HepG2 (cell line): ENCODE measurements at regions not wholly inside any gene's neighbourhood (a gene's known extent, or its start where the extent isn't known, plus 50 kb on each side); places are given as distances from the start of the nearest gene placed in this dataset.

Experiments
- ATAC-seq: fragments of 200-7000 bp; cut with Tn5 transposase; 3 replicates; pipeline ENCODE4 v1.9.1; 2020; ENCODE audit warnings: mild to moderate bottlenecking, moderate library complexity
- BruUV-seq: library from RNA; stranded (reverse); fragments of 400-500 nt; replicated peaks from 2 replicates; lab custom pipeline; 2021; lab: Mats Ljungman, UMichigan
- CTCF ChIA-PET: fragments of 300-600 bp; formaldehyde crosslinking; extraction: SDS; loops from one replicate; lab custom pipeline; 2021; ENCODE audit warnings: low total read pairs, inconsistent platforms, low intra/inter-chr PET ratio; lab: Yijun Ruan, JAX
- POLR2A ChIA-PET: fragments of 350-600 bp; sonication (Branson Sonifier 250); formaldehyde crosslinking; loops from one replicate; lab custom pipeline; 2020; ENCODE audit warnings: antibody characterized with exemption, inconsistent platforms; lab: Yijun Ruan, JAX
- DNase-seq: peaks from one replicate; pipeline ENCODE4 v3.0.0-alpha.2; 2015; ENCODE audit warnings: low spot score
- FAIRE-seq: peaks from 3 replicates; lab custom pipeline; 2011; peaks lifted over from hg19 to GRCh38; lab: Jason Lieb, UNC
- H2AFZ ChIP-seq: one replicate; pipeline ENCODE4 v1.6.1; 2011; ENCODE audit warnings: low read length, inconsistent platforms
- H3K27ac ChIP-seq: fragments of 300-600 bp; 3 replicates; pipeline ENCODE4 v1.8.0; 2011; ENCODE audit warnings: mixed run types, mild to moderate bottlenecking, mixed read lengths, low read length, inconsistent platforms; ENCODE audit not compliant: insufficient read depth; ENCODE audit errors: extremely low read length
- H3K27me3 ChIP-seq, 2 experiments: fragments of 200-600 bp in 1 of 2; 2 replicates in 1 of 2; 3 replicates in 1 of 2; pipeline versions ENCODE4 v1.6.0 to v1.8.0; 2011; ENCODE audit warnings: low read length in 2 of 2, mild to moderate bottlenecking in 2 of 2, moderate library complexity in 2 of 2, inconsistent platforms in 1 of 2; ENCODE audit not compliant: insufficient read depth in 2 of 2, control insufficient read depth in 1 of 2
- H3K36me3 ChIP-seq, 2 experiments: fragments of 200-600 bp in 1 of 2; replicated peaks in 1 of 2; 2 replicates in 1 of 2; 3 replicates in 1 of 2; pipeline versions ENCODE4 v1.5.1 to v1.8.0; 2011; ENCODE audit warnings: low read length in 2 of 2, inconsistent platforms in 1 of 2; ENCODE audit not compliant: insufficient read depth in 2 of 2, control insufficient read depth in 1 of 2
- H3K4me1 ChIP-seq: 2 replicates; pipeline ENCODE4 v1.5.1; 2012; ENCODE audit warnings: low read length, inconsistent platforms; ENCODE audit not compliant: insufficient read depth
- H3K4me2 ChIP-seq: 2 replicates; pipeline ENCODE4 v1.6.0; 2011; ENCODE audit warnings: low read depth, low read length, inconsistent platforms
- H3K4me3 ChIP-seq, 3 experiments: fragments of 200-600 bp in 1 of 3; sonication (generic), shearing (Covaris generic) in 1 of 3; replicated peaks in 1 of 3; 2 replicates each; pipeline ENCODE4 v1.5.1; 2011 to 2016; ENCODE audit warnings: low read length in 3 of 3, inconsistent platforms in 2 of 3, low read depth in 2 of 3, mild to moderate bottlenecking in 2 of 3, control low read depth in 1 of 3, mixed read lengths in 1 of 3; ENCODE audit not compliant: insufficient read depth in 1 of 3
- H3K79me2 ChIP-seq: one replicate; pipeline ENCODE4 v1.6.1; 2011; ENCODE audit warnings: low read length, inconsistent platforms; ENCODE audit not compliant: insufficient read depth
- H3K9ac ChIP-seq: 2 replicates; pipeline ENCODE4 v1.6.0; 2011; ENCODE audit warnings: mild to moderate bottlenecking, low read depth, low read length, inconsistent platforms; ENCODE audit not compliant: insufficient read depth
- H3K9me3 ChIP-seq: 2 replicates; pipeline ENCODE4 v1.5.1; 2012; ENCODE audit warnings: mild to moderate bottlenecking, low read length
- H4K20me1 ChIP-seq: 2 replicates; pipeline ENCODE4 v1.6.0; 2011; ENCODE audit warnings: inconsistent platforms, mild to moderate bottlenecking, low read length, moderate library complexity; ENCODE audit not compliant: insufficient read depth
- CBX1 ChIP-seq: IDR thresholded peaks from one replicate; pipeline ENCODE4 v1.6.1; 2016; ENCODE audit warnings: antibody characterized with exemption, low read depth
- DNMT3B ChIP-seq: conservative IDR thresholded peaks from 2 replicates; pipeline ENCODE4 v1.6.1; 2016; ENCODE audit warnings: missing biosample characterization, control low read depth
- EP300 ChIP-seq, 3 experiments: sonication (generic) in 1 of 3; formaldehyde crosslinking in 1 of 3; IDR thresholded peaks; 2 replicates each; pipeline versions ENCODE4 v1.5.1 to v1.6.1; 2011 to 2020; ENCODE audit warnings: low read depth in 2 of 3, low read length in 2 of 3, borderline replicate concordance in 1 of 3, improper control_type of control experiment in 1 of 3, mild to moderate bottlenecking in 1 of 3, missing genetic modification reagents in 1 of 3, moderate library complexity in 1 of 3
- GZF1 ChIP-seq: sonication (generic); formaldehyde crosslinking; IDR thresholded peaks from 2 replicates; pipeline ENCODE4 v1.5.1; 2020; ENCODE audit warnings: mild to moderate bottlenecking, missing genetic modification reagents
- IRX3 ChIP-seq: sonication (generic); formaldehyde crosslinking; IDR thresholded peaks from 2 replicates; pipeline ENCODE4 v1.8.1; 2023; ENCODE audit warnings: mild to moderate bottlenecking, low read depth, missing genetic modification reagents, borderline replicate concordance
- KDM1A ChIP-seq: IDR thresholded peaks from 2 replicates; pipeline ENCODE4 v1.6.1; 2016; ENCODE audit warnings: missing compliant biosample characterization
- KLF11 ChIP-seq: IDR thresholded peaks from 2 replicates; pipeline ENCODE4 v1.6.1; 2016; ENCODE audit warnings: missing compliant biosample characterization
- MED13 ChIP-seq: sonication (generic); formaldehyde crosslinking; IDR thresholded peaks from 2 replicates; pipeline ENCODE4 v1.5.0; 2020; ENCODE audit warnings: missing genetic modification reagents
- POLR2G ChIP-seq: fragments of 200-400 bp; formaldehyde crosslinking; IDR thresholded peaks from 2 replicates; pipeline ENCODE4 v1.6.1; 2018; ENCODE audit warnings: mild to moderate bottlenecking, low read depth, low read length, moderate library complexity
- SMAD9 ChIP-seq: sonication (generic); formaldehyde crosslinking; IDR thresholded peaks from 2 replicates; pipeline ENCODE4 v1.5.1; 2020; ENCODE audit warnings: mild to moderate bottlenecking, missing genetic modification reagents
- SP4 ChIP-seq: sonication (generic); formaldehyde crosslinking; IDR thresholded peaks from 2 replicates; pipeline ENCODE4 v1.8.1; 2023; ENCODE audit warnings: mild to moderate bottlenecking, missing genetic modification reagents
- THYN1 ChIP-seq: sonication (generic); formaldehyde crosslinking; IDR thresholded peaks from 2 replicates; pipeline ENCODE4 v1.8.1; 2023; ENCODE audit warnings: low read depth, mild to moderate bottlenecking, moderate library complexity, missing genetic modification reagents, borderline replicate concordance
- XRCC5 ChIP-seq: fragments of 200-400 bp; formaldehyde crosslinking; optimal IDR thresholded peaks from 2 replicates; pipeline ENCODE3; 2017; ENCODE audit warnings: mild to moderate bottlenecking, low read length
- ZKSCAN8 ChIP-seq: IDR thresholded peaks from 2 replicates; pipeline ENCODE4 v1.6.1; 2016; ENCODE audit warnings: borderline replicate concordance, missing genetic modification reagents, missing compliant biosample characterization
- ZNF275 ChIP-seq: sonication (generic); formaldehyde crosslinking; IDR thresholded peaks from 2 replicates; pipeline ENCODE4 v1.8.0; 2022; ENCODE audit warnings: missing genetic modification reagents, mild to moderate bottlenecking, inconsistent platforms, borderline replicate concordance
- ZNF382 ChIP-seq: sonication (generic); formaldehyde crosslinking; IDR thresholded peaks from 2 replicates; pipeline ENCODE4 v1.5.0; 2020; ENCODE audit warnings: missing genetic modification reagents, mild to moderate bottlenecking, borderline replicate concordance
- ZNF816 ChIP-seq: sonication (generic); formaldehyde crosslinking; IDR thresholded peaks from 2 replicates; pipeline ENCODE4 v1.8.0; 2022; ENCODE audit warnings: missing genetic modification reagents, mild to moderate bottlenecking, borderline replicate concordance
- ZSCAN12 ChIP-seq: sonication (generic); formaldehyde crosslinking; IDR thresholded peaks from 2 replicates; pipeline ENCODE4 v1.9.0; 2021; ENCODE audit warnings: mild to moderate bottlenecking, missing genetic modification reagents
- WGBS: methylation state at CpG from one replicate; pipeline ENCODE4 v1.1.6; 2017; ENCODE audit warnings: low lambda C conversion rate; 5-methylcytosine and 5-hydroxymethylcytosine counted together
- in situ Hi-C: cut with HindIII; loops from 2 replicates; pipeline ENCODE4 v1.10.0; 2017; ENCODE audit warnings: low pct_unique_long_range_greater_than_20kb; ENCODE audit not compliant: extremely low pct_ligation_motif_present
- intact Hi-C: fragments of 100-400 bp; cut with micrococcal nuclease; formaldehyde crosslinking; loops from one replicate; pipeline ENCODE4 v1.10.0; 2022; ENCODE audit not compliant: unreplicated experiment
- TF ChIP-seq, protein P1 (sequence below): sonication (generic); formaldehyde crosslinking; IDR thresholded peaks from 2 replicates; pipeline ENCODE4 v1.8.0; 2023; ENCODE audit warnings: mild to moderate bottlenecking, missing genetic modification reagents

- H3K4me1 ChIP-seq: no peaks in the 10 kb centered on the region
- DNase-seq: no peak
- no peak overlapping the region for H3K4me3 ChIP-seq
- WGBS: 12% methylated on average over 4 of the region's 4 CpGs
- H3K27me3 ChIP-seq: no peaks in the 10 kb centered on the region
- H2AFZ ChIP-seq: no peak overlapping the region
- no peak overlapping the region for H3K27ac ChIP-seq
- H3K4me2 ChIP-seq: no peak overlapping the region
- ChIA-PET POLR2A (no interaction called here), CTCF (no interaction called here)
- no peak overlapping the region for H3K9ac ChIP-seq
- no peak for ATAC-seq
- no peak for FAIRE-seq
- H4K20me1 ChIP-seq: no peaks in the 10 kb centered on the region
- H3K79me2 ChIP-seq: no peaks in the 10 kb centered on the region
- intact Hi-C loops: no loop called here
- no peak for TF ChIP-seq KDM1A (CRISPR knock-in tag)
- TF ChIP-seq ZKSCAN8 (CRISPR knock-in tag): no peak
- no peak for TF ChIP-seq CBX1
- no peak for TF ChIP-seq ZNF382 (CRISPR knock-in tag)
- no peak for TF ChIP-seq GZF1 (CRISPR knock-in tag)
- no peak for TF ChIP-seq KLF11 (CRISPR knock-in tag)
- no peak for TF ChIP-seq EP300 (IDR thresholded peaks at IDR 0.05; ENCODE audit: low read depth in 2 of 2, low read length in 2 of 2)
- TF ChIP-seq EP300 (CRISPR knock-in tag; IDR thresholded peaks at IDR 0.05; ENCODE audit: borderline replicate concordance): no peak
- TF ChIP-seq SMAD9: no peak
- no peak for TF ChIP-seq DNMT3B (CRISPR knock-in tag)
- no peak for TF ChIP-seq SP4 (CRISPR knock-in tag)
- TF ChIP-seq ZSCAN12 (CRISPR knock-in tag): no peak
- no TSS peak for BruUV-seq
- peaks cover 87% of the 10 kb centered on the region for H3K9me3 ChIP-seq
- H3K36me3 ChIP-seq: no peaks in the 10 kb centered on the region
- in situ Hi-C loops: no loop called here
Measured at GRCh38 chr21:24372506-24372905, 1234.8 kb downstream of the MRPL39 start.

DNA sequence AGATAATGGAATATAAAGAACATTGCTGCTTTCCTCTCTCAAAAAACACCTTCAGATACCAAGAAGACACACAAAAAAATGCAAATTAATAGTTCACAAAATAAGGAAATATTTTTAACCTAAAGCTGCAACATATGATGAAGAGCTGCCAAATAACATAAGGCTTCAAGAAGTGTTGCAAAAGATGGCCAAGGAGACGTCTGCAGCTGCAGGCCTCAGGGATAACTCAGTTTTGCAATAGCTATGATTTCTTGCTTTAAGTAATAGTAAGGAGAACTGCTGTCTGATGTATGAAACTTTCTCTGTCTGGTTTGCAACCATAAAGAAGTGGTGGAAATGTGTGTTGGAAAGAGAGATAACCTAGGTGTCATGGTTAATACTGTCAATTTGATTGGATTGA, 1237.5 kb downstream of the MRPL39 start:
- POLR2A ChIA-PET: no interaction called here

More for the DNA sequence above, 1237.5 kb downstream of the MRPL39 start:
- Histone ChIP-seq H3K4me1 (no peaks in the 10 kb centered on the region), H3K79me2 (no peaks in the 10 kb centered on the region), H4K20me1 (no peaks in the 10 kb centered on the region), H3K4me2 (no peak overlapping the region), H3K27me3 (no peaks in the 10 kb centered on the region), H3K27ac (no peak overlapping the region), H3K9me3 (peaks cover 69% of the 10 kb centered on the region), H3K9ac (no peak overlapping the region), H3K4me3 (no peak overlapping the region), H2AFZ (no peak overlapping the region), H3K36me3 (no peaks in the 10 kb centered on the region)
- BruUV-seq: no TSS peak
- no peak for DNase-seq
- CTCF ChIA-PET: no interaction called here
- ATAC-seq: no peak
- in situ Hi-C loops (no loop called here), intact Hi-C loops (no loop called here)
- 8% methylated on average over 1 of the region's 1 CpG for WGBS
- no peak for FAIRE-seq
- TF ChIP-seq IRX3 (CRISPR knock-in tag) (no peak), ZNF816 (CRISPR knock-in tag) (no peak), XRCC5 (no peak), THYN1 (CRISPR knock-in tag) (no peak), POLR2G (no peak), ZNF275 (CRISPR knock-in tag) (no peak), MED13 (CRISPR knock-in tag) (no peak)
- TF ChIP-seq, protein P1, sequence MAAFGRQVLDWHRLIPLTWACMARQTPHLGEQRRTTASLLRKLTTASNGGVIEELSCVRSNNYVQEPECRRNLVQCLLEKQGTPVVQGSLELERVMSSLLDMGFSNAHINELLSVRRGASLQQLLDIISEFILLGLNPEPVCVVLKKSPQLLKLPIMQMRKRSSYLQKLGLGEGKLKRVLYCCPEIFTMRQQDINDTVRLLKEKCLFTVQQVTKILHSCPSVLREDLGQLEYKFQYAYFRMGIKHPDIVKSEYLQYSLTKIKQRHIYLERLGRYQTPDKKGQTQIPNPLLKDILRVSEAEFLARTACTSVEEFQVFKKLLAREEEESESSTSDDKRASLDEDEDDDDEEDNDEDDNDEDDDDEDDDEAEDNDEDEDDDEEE (CRISPR knock-in tag): no peak
